Stimulated activated CD8-positive, alpha-beta memory T cell treated with anti-CD3 and anti-CD28 coated beads, Interleukin-2, amount 100 ng/mL, for 48 hours (primary cell): ENCODE measurements at regions not wholly inside any gene's neighbourhood (a gene's known extent, or its start where the extent isn't known, plus 50 kb on each side); places are given as distances from the start of the nearest gene placed in this dataset.
"Not testable (repeated sequence)": the region's sequence is repeated elsewhere in the genome, so short reads cannot be mapped to it uniquely, and the experiment has no call there.

Source experiments
- DNase-seq, 2 donors: peaks; one replicate each; pipeline ENCODE4 v3.0.0-alpha.2; 2020; ENCODE audit warnings: low read depth in 2 of 2

- no peak for DNase-seq
Observed at GRCh38 chr13:80082396-80083080, 258.4 kb downstream of the SPRY2 start.

- no peak for DNase-seq
Observed at GRCh38 chr13:80074811-80075210, 266.1 kb downstream of the SPRY2 start.

GRCh38 chr13:80074143-80074752 is 266.7 kb downstream of the SPRY2 start:
- no peak for DNase-seq

GRCh38 chr13:80072231-80072630 is 268.7 kb downstream of the SPRY2 start:
- no peak for DNase-seq

GRCh38 chr13:80070024-80070703 is 270.8 kb downstream of the SPRY2 start:
- no peak for DNase-seq

- no peak for DNase-seq
Observed at GRCh38 chr13:80069374-80069773, 271.6 kb downstream of the SPRY2 start.

GRCh38 chr13:80065996-80066395 is 274.9 kb downstream of the SPRY2 start:
- no peak for DNase-seq

GRCh38 chr13:80062416-80062815 is 278.5 kb downstream of the SPRY2 start:
- not testable (repeated sequence) for DNase-seq

- no peak for DNase-seq
Observed at GRCh38 chr13:80059789-80060188, 281.1 kb downstream of the SPRY2 start.

GRCh38 chr13:80058626-80059025 is 282.3 kb downstream of the SPRY2 start:
- no peak for DNase-seq

GRCh38 chr13:80055847-80056246 is 285.1 kb downstream of the SPRY2 start:
- DNase-seq: no peak

- DNase-seq: no peak
Observed at GRCh38 chr13:80054806-80055205, 286.1 kb downstream of the SPRY2 start.

GRCh38 chr13:80052286-80052685 is 288.6 kb downstream of the SPRY2 start:
- DNase-seq: no peak

- DNase-seq: no peak
Observed at GRCh38 chr13:80050252-80050651, 290.7 kb downstream of the SPRY2 start.

- DNase-seq: peak; percentile 23 to 47
Observed at GRCh38 chr13:80048802-80049201, 292.1 kb downstream of the SPRY2 start.

GRCh38 chr13:80048030-80048429 is 292.9 kb downstream of the SPRY2 start:
- no peak for DNase-seq

- DNase-seq: no peak
Observed at GRCh38 chr13:80047406-80047805, 293.5 kb downstream of the SPRY2 start.

GRCh38 chr13:80040981-80041317 is 300.0 kb downstream of the SPRY2 start:
- no peak for DNase-seq

- no peak for DNase-seq
Observed at GRCh38 chr13:80040196-80040980, 300.5 kb downstream of the SPRY2 start.

GRCh38 chr13:80039000-80039399 is 301.9 kb downstream of the SPRY2 start:
- DNase-seq: no peak

GRCh38 chr13:80038371-80038770 is 302.6 kb downstream of the SPRY2 start:
- no peak for DNase-seq

GRCh38 chr13:80037505-80037888 is 303.4 kb downstream of the SPRY2 start:
- DNase-seq: no peak
